PFSK-1 (cell line): ENCODE measurements at regions not wholly inside any gene's neighbourhood (a gene's known extent, or its start where the extent isn't known, plus 50 kb on each side); places are given as distances from the start of the nearest gene placed in this dataset.

ENCODE experiments used
- FOXP2 ChIP-seq: optimal IDR thresholded peaks from 2 replicates; pipeline ENCODE3; 2011; ENCODE audit warnings: borderline replicate concordance, control low read depth, inconsistent platforms; ENCODE audit not compliant: insufficient read depth; ENCODE audit errors: extremely low read length, extremely low read depth
- POLR2AphosphoS5 ChIP-seq: IDR thresholded peaks from 2 replicates; pipeline ENCODE4 v1.6.1; 2012; ENCODE audit warnings: low read depth, mild to moderate bottlenecking, control low read depth, low read length, moderate library complexity
- REST ChIP-seq, 2 experiments: IDR thresholded peaks; 2 replicates each; pipeline versions ENCODE4 v1.6.1 to v1.8.0; 2011 to 2012; ENCODE audit warnings: low read depth in 2 of 2, low read length in 2 of 2, control low read depth in 1 of 2, inconsistent platforms in 1 of 2, mild to moderate bottlenecking in 1 of 2, moderate library complexity in 1 of 2; ENCODE audit not compliant: insufficient read depth in 1 of 2
- SIN3A ChIP-seq: IDR thresholded peaks from 2 replicates; pipeline ENCODE4 v1.6.1; 2012; ENCODE audit warnings: mild to moderate bottlenecking, low read length, moderate library complexity, borderline replicate concordance; ENCODE audit not compliant: insufficient read depth
- TAF1 ChIP-seq: IDR thresholded peaks from 2 replicates; pipeline ENCODE4 v1.6.1; 2012; ENCODE audit warnings: low read length, control low read depth, borderline replicate concordance; ENCODE audit not compliant: insufficient read depth

- no peak for TF ChIP-seq FOXP2
- no peak for TF ChIP-seq POLR2AphosphoS5
- no peak for TF ChIP-seq REST (IDR thresholded peaks at IDR 0.05; ENCODE audit: insufficient read depth in 1 of 2, low read depth in 2 of 2, low read length in 2 of 2)
- TF ChIP-seq TAF1: no peak
- no peak for TF ChIP-seq SIN3A
These were observed 74.0 kb upstream of the SULF2 start for GRCh38 chr20:47859278-47859677.

GRCh38 chr20:47857569-47858464 lies 72.5 kb upstream of the SULF2 start:
- TF ChIP-seq TAF1 (no peak), SIN3A (no peak), POLR2AphosphoS5 (no peak), REST (IDR thresholded peaks at IDR 0.05; ENCODE audit: insufficient read depth in 1 of 2, low read depth in 2 of 2, low read length in 2 of 2) (no peak), FOXP2 (no peak)

GRCh38 chr20:47857187-47857568 lies 71.9 kb upstream of the SULF2 start:
- no peak for TF ChIP-seq TAF1
- no peak for TF ChIP-seq SIN3A
- no peak for TF ChIP-seq POLR2AphosphoS5
- no peak for TF ChIP-seq FOXP2
- no peak for TF ChIP-seq REST (IDR thresholded peaks at IDR 0.05; ENCODE audit: insufficient read depth in 1 of 2, low read depth in 2 of 2, low read length in 2 of 2)

- TF ChIP-seq FOXP2 (no peak), POLR2AphosphoS5 (no peak), REST (IDR thresholded peaks at IDR 0.05; ENCODE audit: insufficient read depth in 1 of 2, low read depth in 2 of 2, low read length in 2 of 2) (no peak), SIN3A (no peak), TAF1 (no peak)
These were observed 70.5 kb upstream of the SULF2 start for GRCh38 chr20:47855799-47856198.

GRCh38 chr20:47854687-47855212 lies 69.5 kb upstream of the SULF2 start:
- TF ChIP-seq SIN3A: no peak
- TF ChIP-seq REST (IDR thresholded peaks at IDR 0.05; ENCODE audit: insufficient read depth in 1 of 2, low read depth in 2 of 2, low read length in 2 of 2): no peak
